GM19438 (cell line): ENCODE measurements at regions not wholly inside any gene's neighbourhood (a gene's known extent, or its start where the extent isn't known, plus 50 kb on each side); places are given as distances from the start of the nearest gene placed in this dataset.

Source experiments
- ATAC-seq: cut with Tn5 transposase; IDR thresholded peaks from one replicate; pipeline ENCODE4 v1.9.1; 2021; ENCODE audit warnings: low read depth; ENCODE audit not compliant: unreplicated experiment

DNA sequence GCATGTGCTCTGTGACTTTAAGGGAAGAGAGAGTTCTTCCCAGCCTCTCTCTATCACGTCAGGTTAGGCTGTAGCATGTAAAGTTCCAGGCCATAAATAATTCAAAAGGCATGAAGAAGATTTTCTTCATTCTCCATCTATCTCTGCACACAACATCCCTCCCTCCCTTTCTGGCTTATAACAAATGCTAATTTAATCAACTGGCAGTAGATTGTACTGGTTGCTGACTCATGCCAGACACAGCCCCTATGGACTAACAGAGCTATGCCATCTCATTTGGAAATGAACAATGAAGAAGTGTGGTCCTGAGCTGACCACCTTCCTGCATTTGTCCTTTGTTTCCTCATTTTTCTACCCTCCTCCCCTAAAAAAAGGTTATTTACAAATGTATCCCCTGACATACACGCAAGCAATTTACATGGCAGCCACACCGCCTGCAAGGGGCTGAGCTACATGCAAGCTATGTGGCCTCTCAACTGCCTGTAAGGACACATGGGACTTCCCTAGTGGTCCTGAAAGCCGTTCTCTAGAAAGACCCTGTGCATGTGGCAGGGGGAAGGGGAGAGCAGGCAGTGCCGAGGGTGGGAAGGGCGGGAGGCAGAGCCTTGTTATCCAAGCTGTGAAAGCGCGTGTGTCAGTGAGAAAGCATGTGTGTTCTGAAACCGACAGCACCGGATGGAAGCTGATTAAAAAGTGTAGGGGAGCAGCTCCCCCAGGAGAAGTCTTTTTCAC, 90.9 kb upstream of the KLF7 start:
- ATAC-seq, result no peak

DNA sequence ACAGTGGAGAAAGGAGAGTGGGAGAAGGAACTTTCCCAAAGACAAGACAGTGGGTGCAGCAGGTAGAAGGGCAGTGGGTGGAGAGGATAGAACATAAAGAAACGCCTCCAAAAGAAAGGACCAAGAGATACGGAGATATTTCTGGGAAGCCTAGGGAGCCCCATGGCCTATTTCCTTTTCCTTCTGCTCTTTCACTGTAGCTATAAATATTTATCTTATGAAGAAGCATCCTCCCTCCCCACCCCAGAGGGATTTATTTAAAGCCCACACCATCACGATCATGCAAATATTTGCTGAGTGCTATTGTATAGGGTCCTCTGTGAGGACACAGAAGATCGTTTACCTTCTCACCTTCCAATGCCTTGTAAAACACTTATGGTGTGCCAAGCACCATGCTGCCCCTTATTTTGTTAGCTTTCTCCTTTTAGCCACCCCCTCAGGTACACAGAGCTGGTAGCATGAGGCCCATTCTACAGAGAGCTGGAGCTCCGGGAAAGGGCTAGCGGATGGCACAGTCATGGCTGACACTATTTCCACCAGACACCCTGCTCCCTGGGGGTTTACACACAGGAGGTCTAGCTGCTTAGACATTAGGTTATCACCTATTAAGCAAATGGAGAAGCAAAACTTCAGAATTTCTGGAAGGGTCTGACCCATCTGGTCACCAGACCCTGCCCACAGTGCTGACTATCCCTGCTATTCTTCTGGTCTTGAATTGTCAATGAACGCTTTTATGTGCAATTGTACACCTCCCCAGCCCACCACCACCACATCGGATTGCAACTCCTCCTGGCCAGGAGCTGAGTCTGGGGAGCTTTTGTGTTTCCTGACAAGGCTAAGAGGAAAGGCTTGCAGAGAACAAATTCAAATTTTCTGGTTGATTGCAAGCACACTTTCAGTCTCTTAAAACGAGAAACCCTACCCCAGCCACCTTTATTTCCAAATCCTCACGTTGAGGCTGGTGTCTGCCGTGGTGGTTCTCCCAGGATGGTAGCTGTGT, 91.8 kb upstream of the KLF7 start:
- ATAC-seq, result no peak

GRCh38 chr2:207258263-207258991, 92.7 kb upstream of the KLF7 start:
- ATAC-seq, result no peak

DNA sequence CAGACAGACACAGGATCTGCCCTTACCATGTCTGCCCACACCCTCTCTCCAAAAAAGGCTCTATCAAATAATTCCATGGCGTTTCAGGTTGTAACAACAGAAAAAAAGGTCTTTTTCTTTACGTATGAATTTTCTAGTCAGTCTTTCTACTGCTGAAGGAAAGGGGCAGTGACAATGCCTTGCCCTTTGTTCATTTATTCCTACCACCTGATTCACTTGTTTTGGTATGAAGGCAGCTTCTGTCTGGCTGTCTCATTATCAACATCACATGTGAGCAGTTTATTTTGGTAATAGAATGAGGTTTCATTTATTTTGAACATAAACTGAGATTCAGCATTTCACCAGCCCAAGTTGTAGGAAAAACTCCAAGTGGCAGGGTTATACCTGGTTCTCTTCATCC, 94.3 kb upstream of the KLF7 start:
- no peak for ATAC-seq

DNA sequence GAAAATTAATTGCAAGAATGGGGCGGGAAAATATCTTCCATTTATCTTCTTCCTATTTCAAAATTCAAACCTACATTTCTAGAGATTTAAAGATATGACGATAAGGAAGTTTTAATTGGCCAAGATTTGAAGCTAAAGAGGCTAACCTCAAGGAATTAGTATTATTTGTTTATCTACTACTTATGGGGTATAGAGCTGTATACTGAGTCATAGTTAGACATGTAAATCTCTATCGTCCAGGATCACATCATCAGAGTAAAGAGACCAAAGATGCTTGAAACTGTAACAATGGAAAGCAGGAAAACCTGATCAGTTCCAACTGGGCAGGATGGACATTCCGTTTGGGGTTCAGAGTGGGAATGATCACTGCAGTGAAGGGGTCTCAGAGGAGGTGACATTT, 95.2 kb upstream of the KLF7 start:
- ATAC-seq, result no peak

- ATAC-seq, result no peak
These were observed 98.6 kb upstream of the KLF7 start for GRCh38 chr2:207264310-207264709.

DNA sequence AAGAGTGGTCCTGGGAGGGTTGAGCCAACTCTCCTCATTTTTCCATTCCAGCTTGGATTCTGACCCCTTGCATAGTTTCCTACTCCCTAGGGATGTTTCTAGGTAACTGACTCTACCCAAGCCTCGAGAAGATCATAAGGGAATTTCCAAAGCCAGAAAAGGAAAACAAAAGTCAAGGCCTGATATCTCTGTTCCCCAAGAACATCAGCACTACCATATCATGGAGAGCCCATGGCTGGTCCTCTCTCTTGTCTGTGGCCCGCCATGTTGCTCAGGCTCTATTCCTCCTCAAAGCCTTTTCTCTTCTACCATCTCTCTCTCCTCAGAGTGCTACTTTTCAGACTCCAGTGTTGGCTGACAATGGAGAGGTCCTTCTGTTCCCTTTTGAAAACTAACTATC, 99.6 kb upstream of the KLF7 start:
- ATAC-seq, result no peak

- no peak for ATAC-seq
These were observed 100.1 kb upstream of the KLF7 start for GRCh38 chr2:207265869-207266268.

DNA sequence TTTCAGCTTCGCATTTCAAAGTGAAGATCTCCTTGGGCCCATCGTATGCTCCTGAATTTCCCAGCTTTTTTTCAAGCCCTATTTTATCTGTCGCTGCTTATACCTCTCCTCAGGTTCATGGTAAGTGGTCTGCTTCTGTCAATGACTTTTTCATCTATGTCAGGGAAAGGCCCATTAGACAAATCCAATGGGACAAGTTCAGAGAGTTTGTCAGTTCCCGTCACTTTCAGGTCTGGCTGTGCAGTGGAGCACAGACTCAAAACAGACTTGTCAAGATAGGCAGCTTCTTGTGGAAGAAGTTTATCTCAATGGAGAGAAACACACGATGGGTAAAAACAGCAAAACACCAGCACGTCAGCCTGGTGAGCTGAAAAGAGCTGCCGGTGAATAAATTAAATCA, 100.9 kb upstream of the KLF7 start:
- ATAC-seq, result no peak

DNA sequence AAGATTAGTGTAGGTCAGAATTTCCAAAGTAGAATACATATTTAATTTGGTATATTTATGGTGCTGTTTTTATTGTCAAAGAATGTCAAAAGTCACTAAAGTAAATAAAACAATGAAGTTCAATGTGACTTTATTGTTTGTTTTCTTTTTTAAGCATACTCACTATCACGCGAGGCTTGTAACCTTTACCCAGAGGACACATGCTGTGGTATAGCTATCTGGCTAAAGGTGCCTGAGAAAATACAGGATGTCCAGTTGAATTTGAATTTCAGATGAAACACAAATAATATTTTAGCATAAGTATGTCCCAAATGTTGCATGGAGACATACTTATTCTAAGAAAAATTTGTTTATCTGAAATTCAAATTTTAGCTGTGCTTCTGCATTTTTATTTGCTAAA, 103.3 kb upstream of the KLF7 start:
- ATAC-seq, result no peak

- no peak for ATAC-seq
These were observed 108.9 kb upstream of the KLF7 start for GRCh38 chr2:207274530-207275189.

- no peak for ATAC-seq
These were observed 110.0 kb upstream of the KLF7 start for GRCh38 chr2:207275779-207276178.

GRCh38 chr2:207276248-207276647, 110.5 kb upstream of the KLF7 start:
- ATAC-seq, result no peak

GRCh38 chr2:207276858-207277257, 111.1 kb upstream of the KLF7 start:
- no peak for ATAC-seq

- no peak for ATAC-seq
These were observed 113.8 kb upstream of the KLF7 start for GRCh38 chr2:207279520-207279919.

DNA sequence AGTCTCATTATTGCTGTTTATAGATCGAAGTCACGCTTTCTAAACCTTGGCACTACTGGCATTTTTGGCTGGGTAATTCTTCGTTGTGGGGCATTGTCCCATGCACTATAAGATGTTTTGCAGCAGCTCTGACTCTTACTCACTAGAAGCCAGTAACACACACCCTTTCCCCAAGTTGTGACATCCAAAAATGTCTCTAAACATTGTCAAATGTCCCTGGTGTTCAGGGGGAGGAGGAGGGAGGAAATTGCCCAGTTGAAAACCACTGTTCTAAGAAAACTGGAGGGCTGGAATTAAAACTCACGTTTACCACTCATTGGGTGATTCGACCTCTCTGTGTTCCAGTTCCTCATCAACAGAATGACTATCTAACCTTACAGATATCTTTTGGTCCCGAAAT, 115.7 kb upstream of the KLF7 start:
- ATAC-seq, result no peak

DNA sequence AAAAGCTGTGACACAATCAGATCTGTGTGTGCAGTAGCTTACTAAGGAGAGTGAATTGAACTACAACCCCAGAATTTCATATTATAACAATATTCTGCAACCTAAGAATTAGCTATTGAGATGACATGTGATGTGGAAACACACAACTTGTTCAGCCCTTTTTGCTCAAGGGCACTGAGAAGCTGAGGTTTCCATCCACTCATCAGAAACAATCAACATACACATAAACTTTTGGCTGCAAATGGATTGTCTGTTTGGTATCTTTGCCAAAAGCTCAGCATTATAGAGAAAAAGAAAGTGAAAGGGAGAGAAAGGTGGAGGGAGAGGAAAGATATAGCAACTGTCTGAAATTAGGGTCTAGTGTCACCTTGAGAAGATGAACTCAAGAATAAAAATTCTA, 117.2 kb upstream of the KLF7 start:
- ATAC-seq, result no peak

GRCh38 chr2:207283356-207283755, 117.6 kb upstream of the KLF7 start:
- ATAC-seq, result no peak

- no peak for ATAC-seq
These were observed 119.1 kb upstream of the KLF7 start for GRCh38 chr2:207284556-207285472.

GRCh38 chr2:207285473-207285815, 119.7 kb upstream of the KLF7 start:
- no peak for ATAC-seq
